ENCODE measurements at regions not wholly inside any gene's neighbourhood (a gene's known extent, or its start where the extent isn't known, plus 50 kb on each side); places are given as distances from the start of the nearest gene placed in this dataset.

- Histone ChIP-seq H3K4me1 (ENCODE audit: control insufficient read depth in 2 of 2, insufficient read depth in 2 of 2, low read length in 2 of 2) (no peaks in the 10 kb centered on the region), H3K27ac (ENCODE audit: low read depth in 2 of 2, low read length in 2 of 2) (no peak overlapping the region), H3K36me3 (ENCODE audit: control insufficient read depth in 2 of 2, insufficient read depth in 2 of 2, low read length in 2 of 2) (no peaks in the 10 kb centered on the region), H3K4me3 (ENCODE audit: low read length in 2 of 2) (no peak overlapping the region), H3K9ac (ENCODE audit: low read depth in 1 of 2, low read length in 2 of 2) (no peak overlapping the region), H3K27me3 (ENCODE audit: control insufficient read depth in 2 of 2, insufficient read depth in 2 of 2, low read length in 2 of 2) (no peaks in the 10 kb centered on the region), H3K9me3 (ENCODE audit: control insufficient read depth in 2 of 2, low read length in 2 of 2) (no peaks in the 10 kb centered on the region)
Observed at GRCh38 chr2:224183086-224183485, 144.0 kb upstream of the SERPINE2 start.

GRCh38 chr2:224182498-224182897, 143.4 kb upstream of the SERPINE2 start:
- Histone ChIP-seq H3K9me3 (ENCODE audit: control insufficient read depth in 2 of 2, low read length in 2 of 2) (no peaks in the 10 kb centered on the region), H3K36me3 (ENCODE audit: control insufficient read depth in 2 of 2, insufficient read depth in 2 of 2, low read length in 2 of 2) (no peaks in the 10 kb centered on the region), H3K27ac (ENCODE audit: low read depth in 2 of 2, low read length in 2 of 2) (no peak overlapping the region), H3K27me3 (ENCODE audit: control insufficient read depth in 2 of 2, insufficient read depth in 2 of 2, low read length in 2 of 2) (no peaks in the 10 kb centered on the region), H3K4me1 (ENCODE audit: control insufficient read depth in 2 of 2, insufficient read depth in 2 of 2, low read length in 2 of 2) (no peaks in the 10 kb centered on the region), H3K4me3 (ENCODE audit: low read length in 2 of 2) (no peak overlapping the region), H3K9ac (ENCODE audit: low read depth in 1 of 2, low read length in 2 of 2) (no peak overlapping the region)

- Histone ChIP-seq H3K4me1 (ENCODE audit: control insufficient read depth in 2 of 2, insufficient read depth in 2 of 2, low read length in 2 of 2) (no peaks in the 10 kb centered on the region), H3K9me3 (ENCODE audit: control insufficient read depth in 2 of 2, low read length in 2 of 2) (no peaks in the 10 kb centered on the region), H3K9ac (ENCODE audit: low read depth in 1 of 2, low read length in 2 of 2) (no peak overlapping the region), H3K27ac (ENCODE audit: low read depth in 2 of 2, low read length in 2 of 2) (no peak overlapping the region), H3K36me3 (ENCODE audit: control insufficient read depth in 2 of 2, insufficient read depth in 2 of 2, low read length in 2 of 2) (no peaks in the 10 kb centered on the region), H3K4me3 (ENCODE audit: low read length in 2 of 2) (no peak overlapping the region), H3K27me3 (ENCODE audit: control insufficient read depth in 2 of 2, insufficient read depth in 2 of 2, low read length in 2 of 2) (no peaks in the 10 kb centered on the region)
Observed at GRCh38 chr2:224181534-224182155, 142.6 kb upstream of the SERPINE2 start.

GRCh38 chr2:224180810-224181209, 141.7 kb upstream of the SERPINE2 start:
- no peak overlapping the region for H3K4me3 ChIP-seq (ENCODE audit: low read length in 2 of 2)
- no peaks in the 10 kb centered on the region for H3K27me3 ChIP-seq (ENCODE audit: control insufficient read depth in 2 of 2, insufficient read depth in 2 of 2, low read length in 2 of 2)
- H3K9me3 ChIP-seq (ENCODE audit: control insufficient read depth in 2 of 2, low read length in 2 of 2), result no peaks in the 10 kb centered on the region
- H3K4me1 ChIP-seq (ENCODE audit: control insufficient read depth in 2 of 2, insufficient read depth in 2 of 2, low read length in 2 of 2), result no peaks in the 10 kb centered on the region
- H3K9ac ChIP-seq (ENCODE audit: low read depth in 1 of 2, low read length in 2 of 2), result no peak overlapping the region
- no peaks in the 10 kb centered on the region for H3K36me3 ChIP-seq (ENCODE audit: control insufficient read depth in 2 of 2, insufficient read depth in 2 of 2, low read length in 2 of 2)
- no peak overlapping the region for H3K27ac ChIP-seq (ENCODE audit: low read depth in 2 of 2, low read length in 2 of 2)

GRCh38 chr2:224178056-224178455, 139.0 kb upstream of the SERPINE2 start:
- no peaks in the 10 kb centered on the region for H3K4me1 ChIP-seq (ENCODE audit: control insufficient read depth in 2 of 2, insufficient read depth in 2 of 2, low read length in 2 of 2)
- no peaks in the 10 kb centered on the region for H3K27me3 ChIP-seq (ENCODE audit: control insufficient read depth in 2 of 2, insufficient read depth in 2 of 2, low read length in 2 of 2)
- no peaks in the 10 kb centered on the region for H3K36me3 ChIP-seq (ENCODE audit: control insufficient read depth in 2 of 2, insufficient read depth in 2 of 2, low read length in 2 of 2)
- H3K4me3 ChIP-seq (ENCODE audit: low read length in 2 of 2), result no peak overlapping the region
- no peaks in the 10 kb centered on the region for H3K9me3 ChIP-seq (ENCODE audit: control insufficient read depth in 2 of 2, low read length in 2 of 2)
- H3K27ac ChIP-seq (ENCODE audit: low read depth in 2 of 2, low read length in 2 of 2), result no peak overlapping the region
- H3K9ac ChIP-seq (ENCODE audit: low read depth in 1 of 2, low read length in 2 of 2), result no peak overlapping the region

- Histone ChIP-seq H3K36me3 (ENCODE audit: control insufficient read depth in 2 of 2, insufficient read depth in 2 of 2, low read length in 2 of 2) (no peaks in the 10 kb centered on the region), H3K27ac (ENCODE audit: low read depth in 2 of 2, low read length in 2 of 2) (no peak overlapping the region), H3K4me1 (ENCODE audit: control insufficient read depth in 2 of 2, insufficient read depth in 2 of 2, low read length in 2 of 2) (no peaks in the 10 kb centered on the region), H3K9me3 (ENCODE audit: control insufficient read depth in 2 of 2, low read length in 2 of 2) (no peaks in the 10 kb centered on the region), H3K27me3 (ENCODE audit: control insufficient read depth in 2 of 2, insufficient read depth in 2 of 2, low read length in 2 of 2) (no peaks in the 10 kb centered on the region), H3K9ac (ENCODE audit: low read depth in 1 of 2, low read length in 2 of 2) (no peak overlapping the region), H3K4me3 (ENCODE audit: low read length in 2 of 2) (no peak overlapping the region)
Observed at GRCh38 chr2:224175538-224175937, 136.5 kb upstream of the SERPINE2 start.

GRCh38 chr2:224174990-224175389, 135.9 kb upstream of the SERPINE2 start:
- H3K4me1 ChIP-seq (ENCODE audit: control insufficient read depth in 2 of 2, insufficient read depth in 2 of 2, low read length in 2 of 2), result no peaks in the 10 kb centered on the region
- H3K36me3 ChIP-seq (ENCODE audit: control insufficient read depth in 2 of 2, insufficient read depth in 2 of 2, low read length in 2 of 2), result no peaks in the 10 kb centered on the region
- no peaks in the 10 kb centered on the region for H3K27me3 ChIP-seq (ENCODE audit: control insufficient read depth in 2 of 2, insufficient read depth in 2 of 2, low read length in 2 of 2)
- H3K9ac ChIP-seq (ENCODE audit: low read depth in 1 of 2, low read length in 2 of 2), result no peak overlapping the region
- H3K27ac ChIP-seq (ENCODE audit: low read depth in 2 of 2, low read length in 2 of 2), result no peak overlapping the region
- H3K9me3 ChIP-seq (ENCODE audit: control insufficient read depth in 2 of 2, low read length in 2 of 2), result no peaks in the 10 kb centered on the region
- H3K4me3 ChIP-seq (ENCODE audit: low read length in 2 of 2), result no peak overlapping the region

- H3K9me3 ChIP-seq (ENCODE audit: control insufficient read depth in 2 of 2, low read length in 2 of 2), result no peaks in the 10 kb centered on the region
- H3K36me3 ChIP-seq (ENCODE audit: control insufficient read depth in 2 of 2, insufficient read depth in 2 of 2, low read length in 2 of 2), result no peaks in the 10 kb centered on the region
- no peak overlapping the region for H3K4me3 ChIP-seq (ENCODE audit: low read length in 2 of 2)
- no peaks in the 10 kb centered on the region for H3K27me3 ChIP-seq (ENCODE audit: control insufficient read depth in 2 of 2, insufficient read depth in 2 of 2, low read length in 2 of 2)
- H3K9ac ChIP-seq (ENCODE audit: low read depth in 1 of 2, low read length in 2 of 2), result no peak overlapping the region
- H3K27ac ChIP-seq (ENCODE audit: low read depth in 2 of 2, low read length in 2 of 2), result no peak overlapping the region
- H3K4me1 ChIP-seq (ENCODE audit: control insufficient read depth in 2 of 2, insufficient read depth in 2 of 2, low read length in 2 of 2), result no peaks in the 10 kb centered on the region
Observed at GRCh38 chr2:224174521-224174920, 135.4 kb upstream of the SERPINE2 start.

GRCh38 chr2:224173933-224174332, 134.8 kb upstream of the SERPINE2 start:
- Histone ChIP-seq H3K4me3 (ENCODE audit: low read length in 2 of 2) (no peak overlapping the region), H3K27me3 (ENCODE audit: control insufficient read depth in 2 of 2, insufficient read depth in 2 of 2, low read length in 2 of 2) (no peaks in the 10 kb centered on the region), H3K4me1 (ENCODE audit: control insufficient read depth in 2 of 2, insufficient read depth in 2 of 2, low read length in 2 of 2) (no peaks in the 10 kb centered on the region), H3K9ac (ENCODE audit: low read depth in 1 of 2, low read length in 2 of 2) (no peak overlapping the region), H3K9me3 (ENCODE audit: control insufficient read depth in 2 of 2, low read length in 2 of 2) (no peaks in the 10 kb centered on the region), H3K27ac (ENCODE audit: low read depth in 2 of 2, low read length in 2 of 2) (no peak overlapping the region), H3K36me3 (ENCODE audit: control insufficient read depth in 2 of 2, insufficient read depth in 2 of 2, low read length in 2 of 2) (no peaks in the 10 kb centered on the region)

GRCh38 chr2:224173210-224173609, 134.1 kb upstream of the SERPINE2 start:
- Histone ChIP-seq H3K4me1 (ENCODE audit: control insufficient read depth in 2 of 2, insufficient read depth in 2 of 2, low read length in 2 of 2) (no peaks in the 10 kb centered on the region), H3K27me3 (ENCODE audit: control insufficient read depth in 2 of 2, insufficient read depth in 2 of 2, low read length in 2 of 2) (no peaks in the 10 kb centered on the region), H3K9me3 (ENCODE audit: control insufficient read depth in 2 of 2, low read length in 2 of 2) (no peaks in the 10 kb centered on the region), H3K4me3 (ENCODE audit: low read length in 2 of 2) (no peak overlapping the region), H3K27ac (ENCODE audit: low read depth in 2 of 2, low read length in 2 of 2) (no peak overlapping the region), H3K9ac (ENCODE audit: low read depth in 1 of 2, low read length in 2 of 2) (no peak overlapping the region), H3K36me3 (ENCODE audit: control insufficient read depth in 2 of 2, insufficient read depth in 2 of 2, low read length in 2 of 2) (no peaks in the 10 kb centered on the region)

- no peaks in the 10 kb centered on the region for H3K36me3 ChIP-seq (ENCODE audit: control insufficient read depth in 2 of 2, insufficient read depth in 2 of 2, low read length in 2 of 2)
- H3K27me3 ChIP-seq (ENCODE audit: control insufficient read depth in 2 of 2, insufficient read depth in 2 of 2, low read length in 2 of 2), result no peaks in the 10 kb centered on the region
- H3K4me3 ChIP-seq (ENCODE audit: low read length in 2 of 2), result no peak overlapping the region
- no peak overlapping the region for H3K9ac ChIP-seq (ENCODE audit: low read depth in 1 of 2, low read length in 2 of 2)
- no peak overlapping the region for H3K27ac ChIP-seq (ENCODE audit: low read depth in 2 of 2, low read length in 2 of 2)
- no peaks in the 10 kb centered on the region for H3K4me1 ChIP-seq (ENCODE audit: control insufficient read depth in 2 of 2, insufficient read depth in 2 of 2, low read length in 2 of 2)
- H3K9me3 ChIP-seq (ENCODE audit: control insufficient read depth in 2 of 2, low read length in 2 of 2), result no peaks in the 10 kb centered on the region
Observed at GRCh38 chr2:224171226-224171625, 132.1 kb upstream of the SERPINE2 start.
